ENCODE measurements at regions not wholly inside any gene's neighbourhood (a gene's known extent, or its start where the extent isn't known, plus 50 kb on each side); places are given as distances from the start of the nearest gene placed in this dataset.
"Not testable (repeated sequence)": the region's sequence is repeated elsewhere in the genome, so short reads cannot be mapped to it uniquely, and the experiment has no call there.

GRCh38 chr5:52255308-52255707, 532.4 kb upstream of the ITGA1 start:
- DNase-seq (ENCODE audit: low read depth, low spot score), result no peak

- no peak for DNase-seq (ENCODE audit: low read depth, low spot score)
These were observed 524.9 kb upstream of the ITGA1 start for GRCh38 chr5:52262844-52263243.

GRCh38 chr5:52269401-52269800, 518.3 kb upstream of the ITGA1 start:
- DNase-seq (ENCODE audit: low read depth, low spot score), result no peak

- no peak for DNase-seq (ENCODE audit: low read depth, low spot score)
These were observed 517.9 kb upstream of the ITGA1 start for GRCh38 chr5:52269859-52270258.

- DNase-seq (ENCODE audit: low read depth, low spot score), result no peak
These were observed 512.1 kb upstream of the ITGA1 start for GRCh38 chr5:52275639-52276038.

- no peak for DNase-seq (ENCODE audit: low read depth, low spot score)
These were observed 510.6 kb upstream of the ITGA1 start for GRCh38 chr5:52277101-52277500.

GRCh38 chr5:52282647-52283046, 505.1 kb upstream of the ITGA1 start:
- DNase-seq (ENCODE audit: low read depth, low spot score), result no peak

GRCh38 chr5:52283221-52283620, 504.5 kb upstream of the ITGA1 start:
- no peak for DNase-seq (ENCODE audit: low read depth, low spot score)

- DNase-seq (ENCODE audit: low read depth, low spot score), result no peak
These were observed 486.9 kb upstream of the ITGA1 start for GRCh38 chr5:52300703-52301372.

GRCh38 chr5:52304816-52305215, 482.9 kb upstream of the ITGA1 start:
- DNase-seq (ENCODE audit: low read depth, low spot score), result not testable (repeated sequence)

GRCh38 chr5:52328220-52328806, 459.4 kb upstream of the ITGA1 start:
- no peak for DNase-seq (ENCODE audit: low read depth, low spot score)

- no peak for DNase-seq (ENCODE audit: low read depth, low spot score)
These were observed 456.0 kb upstream of the ITGA1 start for GRCh38 chr5:52331725-52332124.

- DNase-seq (ENCODE audit: low read depth, low spot score), result no peak
These were observed 453.3 kb upstream of the ITGA1 start for GRCh38 chr5:52334367-52334766.

- DNase-seq (ENCODE audit: low read depth, low spot score), result no peak
These were observed 448.4 kb upstream of the ITGA1 start for GRCh38 chr5:52339285-52339684.

- no peak for DNase-seq (ENCODE audit: low read depth, low spot score)
These were observed 445.4 kb upstream of the ITGA1 start for GRCh38 chr5:52342361-52342760.

GRCh38 chr5:52356311-52356918, 431.3 kb upstream of the ITGA1 start:
- no peak for DNase-seq (ENCODE audit: low read depth, low spot score)

GRCh38 chr5:52359261-52359660, 428.5 kb upstream of the ITGA1 start:
- no peak for DNase-seq (ENCODE audit: low read depth, low spot score)

GRCh38 chr5:52360985-52361384, 426.7 kb upstream of the ITGA1 start:
- DNase-seq (ENCODE audit: low read depth, low spot score), result no peak

- no peak for DNase-seq (ENCODE audit: low read depth, low spot score)
These were observed 413.4 kb upstream of the ITGA1 start for GRCh38 chr5:52374286-52374685.

- no peak for DNase-seq (ENCODE audit: low read depth, low spot score)
These were observed 411.7 kb upstream of the ITGA1 start for GRCh38 chr5:52375969-52376368.

GRCh38 chr5:52376592-52376991, 411.1 kb upstream of the ITGA1 start:
- DNase-seq (ENCODE audit: low read depth, low spot score), result no peak

- no peak for DNase-seq (ENCODE audit: low read depth, low spot score)
These were observed 409.5 kb upstream of the ITGA1 start for GRCh38 chr5:52378237-52378636.

GRCh38 chr5:52388349-52388748, 399.4 kb upstream of the ITGA1 start:
- no peak for DNase-seq (ENCODE audit: low read depth, low spot score)

Measured in iPS DF 19.7 (cell line).